WERI-Rb-1 (cell line): ENCODE measurements at regions not wholly inside any gene's neighbourhood (a gene's known extent, or its start where the extent isn't known, plus 50 kb on each side); places are given as distances from the start of the nearest gene placed in this dataset.
"Not testable (repeated sequence)": the region's sequence is repeated elsewhere in the genome, so short reads cannot be mapped to it uniquely, and the experiment has no call there.

Experiments
- DNase-seq: peaks from one replicate; pipeline ENCODE4 v3.0.0-alpha.2; 2020
- H3K27ac ChIP-seq: fragments of 250-450 bp; sonication (Bioruptor Pico); 2 replicates; pipeline ENCODE4 v1.5.1; 2020; ENCODE audit warnings: mild to moderate bottlenecking, moderate library complexity
- H3K27me3 ChIP-seq: fragments of 250-450 bp; sonication (Bioruptor Pico); 2 replicates; pipeline ENCODE4 v1.5.1; 2021; ENCODE audit warnings: mild to moderate bottlenecking, low read depth, moderate library complexity; ENCODE audit not compliant: insufficient read depth, severe bottlenecking
- H3K36me3 ChIP-seq: fragments of 250-450 bp; sonication (Bioruptor Pico); 2 replicates; pipeline ENCODE4 v1.5.1; 2020; ENCODE audit warnings: mild to moderate bottlenecking, moderate library complexity
- H3K4me3 ChIP-seq: 2 replicates; pipeline ENCODE4 v1.5.1; 2011; ENCODE audit warnings: low read depth, mild to moderate bottlenecking, control low read depth, low read length
- H3K9me3 ChIP-seq: fragments of 250-450 bp; sonication (Bioruptor Pico); 2 replicates; pipeline ENCODE4 v1.5.1; 2021; ENCODE audit warnings: mild to moderate bottlenecking, moderate library complexity; ENCODE audit not compliant: severe bottlenecking
- CTCF ChIP-seq: IDR thresholded peaks from 2 replicates; pipeline ENCODE4 v1.5.1; 2011; ENCODE audit warnings: low read depth, mild to moderate bottlenecking, control low read depth, inconsistent platforms, low read length

GRCh38 chr5:101785090-101785489 lies 511.0 kb downstream of the SLCO4C1 start:
- no peak overlapping the region for H3K27ac ChIP-seq
- no peaks in the 10 kb centered on the region for H3K9me3 ChIP-seq
- H3K27me3 ChIP-seq, result no peaks in the 10 kb centered on the region
- DNase-seq, result no peak
- no peaks in the 10 kb centered on the region for H3K36me3 ChIP-seq
- H3K4me3 ChIP-seq, result no peak overlapping the region
- no peak for TF ChIP-seq CTCF

- no peak overlapping the region for H3K4me3 ChIP-seq
Observed at GRCh38 chr5:101783241-101784013, 512.7 kb downstream of the SLCO4C1 start.

GRCh38 chr5:101782352-101783103 lies 513.6 kb downstream of the SLCO4C1 start:
- H3K27me3 ChIP-seq, result no peaks in the 10 kb centered on the region
- H3K4me3 ChIP-seq, result no peak overlapping the region
- no peaks in the 10 kb centered on the region for H3K9me3 ChIP-seq
- no peaks in the 10 kb centered on the region for H3K36me3 ChIP-seq
- no peak for DNase-seq
- no peak for TF ChIP-seq CTCF
- H3K27ac ChIP-seq, result no peak overlapping the region

More at GRCh38 chr5:101783241-101784013, 512.7 kb downstream of the SLCO4C1 start:
- no peak for TF ChIP-seq CTCF
- Histone ChIP-seq H3K36me3 (no peaks in the 10 kb centered on the region), H3K27me3 (no peaks in the 10 kb centered on the region), H3K9me3 (no peaks in the 10 kb centered on the region), H3K27ac (no peak overlapping the region)
- no peak for DNase-seq

- H3K27ac ChIP-seq, result no peak overlapping the region
- H3K4me3 ChIP-seq, result no peak overlapping the region
- H3K36me3 ChIP-seq, result no peaks in the 10 kb centered on the region
- no peak for TF ChIP-seq CTCF
- no peaks in the 10 kb centered on the region for H3K9me3 ChIP-seq
- DNase-seq, result no peak
- no peaks in the 10 kb centered on the region for H3K27me3 ChIP-seq
Observed at GRCh38 chr5:101751105-101751504, 545.0 kb downstream of the SLCO4C1 start.

GRCh38 chr5:101743000-101743399 lies 553.1 kb downstream of the SLCO4C1 start:
- H3K27ac ChIP-seq, H3K4me3 ChIP-seq, H3K9me3 ChIP-seq, DNase-seq, H3K36me3 ChIP-seq, H3K27me3 ChIP-seq: not testable (repeated sequence)

GRCh38 chr5:101728933-101729332 lies 567.2 kb downstream of the SLCO4C1 start:
- Histone ChIP-seq H3K36me3 (no peaks in the 10 kb centered on the region), H3K27me3 (no peaks in the 10 kb centered on the region), H3K27ac (no peak overlapping the region), H3K4me3 (no peak overlapping the region), H3K9me3 (no peaks in the 10 kb centered on the region)
- TF ChIP-seq CTCF, result peak; percentile 45
- DNase-seq, result no peak
